SK-N-SH treated with all-trans-retinoic acid at 6 μM for 48 hours (cell line): ENCODE measurements at regions not wholly inside any gene's neighbourhood (a gene's known extent, or its start where the extent isn't known, plus 50 kb on each side); places are given as distances from the start of the nearest gene placed in this dataset.

ENCODE experiments used
- CSDC2 ChIP-seq: fragments of 250-450 bp; sonication (Bioruptor Pico); IDR thresholded peaks from 2 replicates; pipeline ENCODE4 v1.5.0; 2020; ENCODE audit warnings: mild to moderate bottlenecking, moderate library complexity
- CSRNP3 ChIP-seq: fragments of 250-450 bp; sonication (Bioruptor Pico); IDR thresholded peaks from 2 replicates; pipeline ENCODE4 v1.5.1; 2021; ENCODE audit warnings: mild to moderate bottlenecking, moderate library complexity
- ISL1 ChIP-seq: fragments of 250-450 bp; sonication (Bioruptor Pico); IDR thresholded peaks from 2 replicates; pipeline ENCODE4 v2.1.2; 2022; ENCODE audit warnings: mild to moderate bottlenecking, moderate library complexity
- PATZ1 ChIP-seq: fragments of 250-450 bp; sonication (Bioruptor Pico); IDR thresholded peaks from 2 replicates; pipeline ENCODE4 v1.8.0; 2020; ENCODE audit warnings: mild to moderate bottlenecking, moderate library complexity, borderline replicate concordance
- SNAI2 ChIP-seq: fragments of 250-450 bp; sonication (Bioruptor Pico); IDR thresholded peaks from 2 replicates; pipeline ENCODE4 v1.5.0; 2020; ENCODE audit warnings: mild to moderate bottlenecking, moderate library complexity
- TOX ChIP-seq: fragments of 250-450 bp; sonication (Bioruptor Pico); IDR thresholded peaks from 2 replicates; pipeline ENCODE4 v1.8.0; 2021; ENCODE audit warnings: mild to moderate bottlenecking, moderate library complexity, borderline replicate concordance
- TSHZ2 ChIP-seq: fragments of 250-450 bp; sonication (Bioruptor Pico); IDR thresholded peaks from 2 replicates; pipeline ENCODE4 v1.5.0; 2020; ENCODE audit warnings: mild to moderate bottlenecking, moderate library complexity
- ZC3H10 ChIP-seq: fragments of 250-450 bp; sonication (Bioruptor Pico); IDR thresholded peaks from 2 replicates; pipeline ENCODE4 v1.5.1; 2021; ENCODE audit warnings: mild to moderate bottlenecking, moderate library complexity
- ZFP30 ChIP-seq: fragments of 450-650 bp; formaldehyde crosslinking; IDR thresholded peaks from 2 replicates; pipeline ENCODE4 v1.5.0; 2022; ENCODE audit warnings: mild to moderate bottlenecking, moderate library complexity
- ZNF565 ChIP-seq: fragments of 450-650 bp; formaldehyde crosslinking; conservative IDR thresholded peaks from 2 replicates; pipeline ENCODE4 v1.5.0; 2020; ENCODE audit warnings: low read depth, mild to moderate bottlenecking, moderate library complexity
- ZNF70 ChIP-seq: fragments of 450-650 bp; formaldehyde crosslinking; IDR thresholded peaks from 2 replicates; pipeline ENCODE4 v1.5.0; 2020; ENCODE audit warnings: mild to moderate bottlenecking, moderate library complexity

DNA sequence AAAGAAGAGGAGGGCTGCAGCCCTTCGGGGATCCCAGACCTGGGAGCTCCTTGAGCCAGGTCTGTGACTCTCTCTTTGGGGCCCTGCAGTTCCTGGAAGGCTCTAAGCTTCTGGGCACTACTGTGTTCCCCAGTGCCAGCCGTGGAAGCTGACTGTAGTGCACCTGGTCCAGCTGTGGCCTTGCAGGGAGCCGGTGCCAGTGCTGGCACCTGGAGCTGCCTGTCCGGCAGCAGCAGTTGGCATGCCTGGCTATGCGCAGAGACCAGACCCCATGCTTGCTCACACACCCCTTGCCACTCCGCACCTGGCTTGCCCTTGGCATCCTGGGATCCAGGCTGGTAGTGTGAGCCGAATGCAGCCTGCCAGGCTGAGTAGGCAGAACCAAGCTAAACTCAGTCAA is 91.0 kb upstream of the PUM3 start:
- no peak for TF ChIP-seq ISL1
- no peak for TF ChIP-seq PATZ1 (CRISPR knock-in tag)
- no peak for TF ChIP-seq TSHZ2
- TF ChIP-seq ZFP30, result no peak
- TF ChIP-seq CSRNP3 (CRISPR knock-in tag), result no peak
- TF ChIP-seq TOX (CRISPR knock-in tag), result no peak
- no peak for TF ChIP-seq ZNF70
- no peak for TF ChIP-seq ZNF565 (CRISPR knock-in tag)
- no peak for TF ChIP-seq SNAI2 (CRISPR knock-in tag)
- no peak for TF ChIP-seq ZC3H10 (CRISPR knock-in tag)
- no peak for TF ChIP-seq CSDC2 (CRISPR knock-in tag)
